ENCODE measurements at regions not wholly inside any gene's neighbourhood (a gene's known extent, or its start where the extent isn't known, plus 50 kb on each side); places are given as distances from the start of the nearest gene placed in this dataset.

- DNase-seq (ENCODE audit: low read depth) = no peak
These were observed 662.5 kb upstream of the SALL1 start for GRCh38 chr16:51813609-51814008.

GRCh38 chr16:51812945-51813344, 661.9 kb upstream of the SALL1 start:
- DNase-seq (ENCODE audit: low read depth) = no peak

- DNase-seq (ENCODE audit: low read depth) = no peak
These were observed 656.5 kb upstream of the SALL1 start for GRCh38 chr16:51807551-51807950.

GRCh38 chr16:51801635-51802034, 650.6 kb upstream of the SALL1 start:
- DNase-seq (ENCODE audit: low read depth) = no peak

GRCh38 chr16:51797669-51798259, 646.7 kb upstream of the SALL1 start:
- DNase-seq (ENCODE audit: low read depth) = no peak

- no peak for DNase-seq (ENCODE audit: low read depth)
These were observed 628.2 kb upstream of the SALL1 start for GRCh38 chr16:51779240-51779639.

- no peak for DNase-seq (ENCODE audit: low read depth)
These were observed 622.2 kb upstream of the SALL1 start for GRCh38 chr16:51773071-51773890.

- DNase-seq (ENCODE audit: low read depth) = no peak
These were observed 615.7 kb upstream of the SALL1 start for GRCh38 chr16:51766739-51767138.

- no peak for DNase-seq (ENCODE audit: low read depth)
These were observed 612.1 kb upstream of the SALL1 start for GRCh38 chr16:51763072-51763661.

- peak; percentile 74 for DNase-seq (ENCODE audit: low read depth)
These were observed 611.3 kb upstream of the SALL1 start for GRCh38 chr16:51762081-51762996.

GRCh38 chr16:51761001-51761400, 609.9 kb upstream of the SALL1 start:
- DNase-seq (ENCODE audit: low read depth) = no peak

- DNase-seq (ENCODE audit: low read depth) = no peak
These were observed 608.9 kb upstream of the SALL1 start for GRCh38 chr16:51759999-51760398.

GRCh38 chr16:51759329-51759728, 608.3 kb upstream of the SALL1 start:
- no peak for DNase-seq (ENCODE audit: low read depth)

- no peak for DNase-seq (ENCODE audit: low read depth)
These were observed 606.9 kb upstream of the SALL1 start for GRCh38 chr16:51757921-51758479.

- no peak for DNase-seq (ENCODE audit: low read depth)
These were observed 606.4 kb upstream of the SALL1 start for GRCh38 chr16:51757505-51757904.

GRCh38 chr16:51757124-51757470, 606.0 kb upstream of the SALL1 start:
- DNase-seq (ENCODE audit: low read depth) = no peak

GRCh38 chr16:51756447-51757123, 605.5 kb upstream of the SALL1 start:
- DNase-seq (ENCODE audit: low read depth) = no peak

- no peak for DNase-seq (ENCODE audit: low read depth)
These were observed 604.7 kb upstream of the SALL1 start for GRCh38 chr16:51755577-51756355.

- DNase-seq (ENCODE audit: low read depth) = no peak
These were observed 604.0 kb upstream of the SALL1 start for GRCh38 chr16:51755039-51755501.

Data from myocyte (in vitro differentiated cells).